HepG2 (cell line): ENCODE measurements at regions not wholly inside any gene's neighbourhood (a gene's known extent, or its start where the extent isn't known, plus 50 kb on each side); places are given as distances from the start of the nearest gene placed in this dataset.
A peak's percentile ranks its signal among the peaks of the same experiment; 100 is the strongest.

Source experiments
- DRAP1 ChIP-seq: IDR thresholded peaks from 2 replicates; pipeline ENCODE4 v1.6.1; 2016; ENCODE audit warnings: missing genetic modification reagents, missing compliant biosample characterization
- IKZF1 ChIP-seq: fragments of 450-650 bp; IDR thresholded peaks from 2 replicates; pipeline ENCODE4 v1.7.1; 2016
- POGZ ChIP-seq: sonication (generic); formaldehyde crosslinking; IDR thresholded peaks from 2 replicates; pipeline ENCODE4 v1.4.0; 2020; ENCODE audit warnings: mild to moderate bottlenecking, missing genetic modification reagents
- PREB ChIP-seq: sonication (generic); formaldehyde crosslinking; IDR thresholded peaks from 2 replicates; pipeline ENCODE4 v1.4.0; 2020; ENCODE audit warnings: missing genetic modification reagents
- RBAK ChIP-seq: sonication (generic); formaldehyde crosslinking; IDR thresholded peaks from 2 replicates; pipeline ENCODE4 v1.5.1; 2020; ENCODE audit warnings: mild to moderate bottlenecking, missing genetic modification reagents
- RBM39 ChIP-seq: fragments of 200-400 bp; formaldehyde crosslinking; IDR thresholded peaks from one replicate; pipeline ENCODE4 v1.6.1; 2018; ENCODE audit warnings: antibody characterized with exemption, mild to moderate bottlenecking, low read depth, low read length; ENCODE audit not compliant: poor library complexity, severe bottlenecking
- SUZ12 ChIP-seq: fragments of 150-350 bp; IDR thresholded peaks from 2 replicates; pipeline ENCODE4 v1.6.1; 2014; ENCODE audit warnings: low read depth, low read length
- ZNF138 ChIP-seq: sonication (generic); formaldehyde crosslinking; IDR thresholded peaks from 2 replicates; pipeline ENCODE4 v1.5.0; 2020; ENCODE audit warnings: mild to moderate bottlenecking, low read depth, missing genetic modification reagents
- ZNF446 ChIP-seq: sonication (generic); formaldehyde crosslinking; IDR thresholded peaks from 2 replicates; pipeline ENCODE4 v1.5.0; 2020; ENCODE audit warnings: mild to moderate bottlenecking, missing genetic modification reagents
- ZNF558 ChIP-seq: sonication (generic); formaldehyde crosslinking; IDR thresholded peaks from 2 replicates; pipeline ENCODE4 v1.9.0; 2022; ENCODE audit warnings: mild to moderate bottlenecking, missing genetic modification reagents, borderline replicate concordance
- ZNF576 ChIP-seq: sonication (generic); formaldehyde crosslinking; IDR thresholded peaks from 2 replicates; pipeline ENCODE4 v1.4.0; 2020; ENCODE audit warnings: mild to moderate bottlenecking, missing genetic modification reagents
- ZNF646 ChIP-seq: sonication (generic); formaldehyde crosslinking; IDR thresholded peaks from 2 replicates; pipeline ENCODE4 v1.9.0; 2021; ENCODE audit warnings: mild to moderate bottlenecking, missing genetic modification reagents
- ZNF709 ChIP-seq: sonication (generic); formaldehyde crosslinking; IDR thresholded peaks from 2 replicates; pipeline ENCODE4 v1.5.0; 2020; ENCODE audit warnings: mild to moderate bottlenecking, missing genetic modification reagents
- ZNF761 ChIP-seq: sonication (generic); formaldehyde crosslinking; conservative IDR thresholded peaks from 2 replicates; pipeline ENCODE4 v1.4.0; 2020; ENCODE audit warnings: mild to moderate bottlenecking, missing genetic modification reagents
- ZNF790 ChIP-seq: sonication (generic); formaldehyde crosslinking; IDR thresholded peaks from 2 replicates; pipeline ENCODE4 v1.8.0; 2022; ENCODE audit warnings: missing genetic modification reagents, mild to moderate bottlenecking, borderline replicate concordance
- TF ChIP-seq, protein P1 (sequence below): sonication (generic); formaldehyde crosslinking; IDR thresholded peaks from 2 replicates; pipeline ENCODE4 v1.4.0; 2020; ENCODE audit warnings: mild to moderate bottlenecking, missing genetic modification reagents

DNA sequence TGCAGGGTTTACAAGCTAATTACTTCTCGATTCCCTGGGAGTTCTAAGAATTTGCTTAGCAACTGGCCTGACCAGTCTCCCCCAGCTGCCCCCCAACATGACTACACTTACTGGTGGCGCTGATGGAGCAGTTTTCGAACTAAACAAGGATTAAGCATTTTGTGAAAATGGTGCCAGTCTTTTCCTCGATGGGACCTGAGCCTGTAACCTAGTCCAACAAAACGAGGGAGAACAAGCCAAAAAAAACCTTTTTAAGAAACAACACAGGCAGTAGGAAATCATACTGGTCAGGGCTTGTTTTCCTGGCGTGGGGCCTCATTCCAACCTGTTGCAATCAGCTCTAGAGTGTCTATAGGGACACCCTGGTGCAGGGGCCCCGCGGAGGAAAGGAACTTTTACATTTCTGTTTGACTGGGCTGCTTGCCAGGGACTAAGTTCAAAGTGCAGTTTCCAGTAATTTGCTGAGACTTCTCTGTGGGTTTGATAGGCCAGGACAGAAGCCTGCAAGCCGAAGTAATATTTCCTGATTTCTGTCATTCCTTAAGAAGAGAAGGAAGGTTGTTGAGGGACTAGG, 158.7 kb downstream of the SPRY1 start (continued):
- TF ChIP-seq DRAP1 (CRISPR knock-in tag) = peak; percentile 64
- TF ChIP-seq ZNF138 (CRISPR knock-in tag) = no peak
- 0 out of 2 replicates have a peak, but pooled peaks have one; percentile 12 for TF ChIP-seq ZNF446 (CRISPR knock-in tag)
- no peak for TF ChIP-seq ZNF576 (CRISPR knock-in tag)
- TF ChIP-seq POGZ (CRISPR knock-in tag) = peak; percentile 96
- no peak for TF ChIP-seq RBAK
- 0 out of 2 replicates have a peak, but pooled peaks have one; percentile 19 for TF ChIP-seq ZNF709 (CRISPR knock-in tag)
- TF ChIP-seq SUZ12 = no peak
- no peak for TF ChIP-seq PREB (CRISPR knock-in tag)
- TF ChIP-seq ZNF790 (CRISPR knock-in tag) = 0 out of 2 replicates have a peak, but pooled peaks have one; percentile 11
- TF ChIP-seq ZNF761 (CRISPR knock-in tag) = 0 out of 2 replicates have a peak, but pooled peaks have one; percentile 56
- TF ChIP-seq, protein P1, sequence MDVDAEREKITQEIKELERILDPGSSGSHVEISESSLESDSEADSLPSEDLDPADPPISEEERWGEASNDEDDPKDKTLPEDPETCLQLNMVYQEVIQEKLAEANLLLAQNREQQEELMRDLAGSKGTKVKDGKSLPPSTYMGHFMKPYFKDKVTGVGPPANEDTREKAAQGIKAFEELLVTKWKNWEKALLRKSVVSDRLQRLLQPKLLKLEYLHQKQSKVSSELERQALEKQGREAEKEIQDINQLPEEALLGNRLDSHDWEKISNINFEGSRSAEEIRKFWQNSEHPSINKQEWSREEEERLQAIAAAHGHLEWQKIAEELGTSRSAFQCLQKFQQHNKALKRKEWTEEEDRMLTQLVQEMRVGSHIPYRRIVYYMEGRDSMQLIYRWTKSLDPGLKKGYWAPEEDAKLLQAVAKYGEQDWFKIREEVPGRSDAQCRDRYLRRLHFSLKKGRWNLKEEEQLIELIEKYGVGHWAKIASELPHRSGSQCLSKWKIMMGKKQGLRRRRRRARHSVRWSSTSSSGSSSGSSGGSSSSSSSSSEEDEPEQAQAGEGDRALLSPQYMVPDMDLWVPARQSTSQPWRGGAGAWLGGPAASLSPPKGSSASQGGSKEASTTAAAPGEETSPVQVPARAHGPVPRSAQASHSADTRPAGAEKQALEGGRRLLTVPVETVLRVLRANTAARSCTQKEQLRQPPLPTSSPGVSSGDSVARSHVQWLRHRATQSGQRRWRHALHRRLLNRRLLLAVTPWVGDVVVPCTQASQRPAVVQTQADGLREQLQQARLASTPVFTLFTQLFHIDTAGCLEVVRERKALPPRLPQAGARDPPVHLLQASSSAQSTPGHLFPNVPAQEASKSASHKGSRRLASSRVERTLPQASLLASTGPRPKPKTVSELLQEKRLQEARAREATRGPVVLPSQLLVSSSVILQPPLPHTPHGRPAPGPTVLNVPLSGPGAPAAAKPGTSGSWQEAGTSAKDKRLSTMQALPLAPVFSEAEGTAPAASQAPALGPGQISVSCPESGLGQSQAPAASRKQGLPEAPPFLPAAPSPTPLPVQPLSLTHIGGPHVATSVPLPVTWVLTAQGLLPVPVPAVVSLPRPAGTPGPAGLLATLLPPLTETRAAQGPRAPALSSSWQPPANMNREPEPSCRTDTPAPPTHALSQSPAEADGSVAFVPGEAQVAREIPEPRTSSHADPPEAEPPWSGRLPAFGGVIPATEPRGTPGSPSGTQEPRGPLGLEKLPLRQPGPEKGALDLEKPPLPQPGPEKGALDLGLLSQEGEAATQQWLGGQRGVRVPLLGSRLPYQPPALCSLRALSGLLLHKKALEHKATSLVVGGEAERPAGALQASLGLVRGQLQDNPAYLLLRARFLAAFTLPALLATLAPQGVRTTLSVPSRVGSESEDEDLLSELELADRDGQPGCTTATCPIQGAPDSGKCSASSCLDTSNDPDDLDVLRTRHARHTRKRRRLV = no peak
- no peak for TF ChIP-seq IKZF1
- 0 out of 2 replicates have a peak, but pooled peaks have one; percentile 36 for TF ChIP-seq ZNF646 (CRISPR knock-in tag)
- no peak for TF ChIP-seq ZNF558 (CRISPR knock-in tag)
- no peak for TF ChIP-seq RBM39
